ENCODE measurements at regions not wholly inside any gene's neighbourhood (a gene's known extent, or its start where the extent isn't known, plus 50 kb on each side); places are given as distances from the start of the nearest gene placed in this dataset.

- TF ChIP-seq ZNF404 (tag by site-specific recombination; IDR thresholded peaks at IDR 0.05): no peak
- no peak for TF ChIP-seq PBX3 (CRISPR knock-in tag; IDR thresholded peaks at IDR 0.05)
- no peak for TF ChIP-seq ZNF777 (tag by site-specific recombination; IDR thresholded peaks at IDR 0.05; ENCODE audit: borderline replicate concordance)
- no peak for TF ChIP-seq CTCF (tag by site-specific recombination; IDR thresholded peaks at IDR 0.05)
- TF ChIP-seq, protein P1, sequence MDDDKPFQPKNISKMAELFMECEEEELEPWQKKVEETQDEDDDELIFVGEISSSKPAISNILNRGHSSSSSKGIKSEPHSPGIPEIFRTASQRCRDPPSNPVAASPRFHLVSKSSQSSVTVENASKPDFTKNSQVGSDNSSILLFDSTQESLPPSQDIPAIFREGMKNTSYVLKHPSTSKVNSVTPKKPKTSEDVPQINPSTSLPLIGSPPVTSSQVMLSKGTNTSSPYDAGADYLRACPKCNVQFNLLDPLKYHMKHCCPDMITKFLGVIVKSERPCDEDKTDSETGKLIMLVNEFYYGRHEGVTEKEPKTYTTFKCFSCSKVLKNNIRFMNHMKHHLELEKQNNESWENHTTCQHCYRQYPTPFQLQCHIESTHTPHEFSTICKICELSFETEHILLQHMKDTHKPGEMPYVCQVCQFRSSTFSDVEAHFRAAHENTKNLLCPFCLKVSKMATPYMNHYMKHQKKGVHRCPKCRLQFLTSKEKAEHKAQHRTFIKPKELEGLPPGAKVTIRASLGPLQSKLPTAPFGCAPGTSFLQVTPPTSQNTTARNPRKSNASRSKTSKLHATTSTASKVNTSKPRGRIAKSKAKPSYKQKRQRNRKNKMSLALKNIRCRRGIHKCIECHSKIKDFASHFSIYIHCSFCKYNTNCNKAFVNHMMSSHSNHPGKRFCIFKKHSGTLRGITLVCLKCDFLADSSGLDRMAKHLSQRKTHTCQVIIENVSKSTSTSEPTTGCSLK (tag by site-specific recombination; IDR thresholded peaks at IDR 0.05): no peak
- TF ChIP-seq ZNF19 (tag by site-specific recombination; IDR thresholded peaks at IDR 0.05; ENCODE audit: low read depth): no peak
- no peak for TF ChIP-seq ZNF112 (tag by site-specific recombination; IDR thresholded peaks at IDR 0.05)
Measured at GRCh38 chr5:173486355-173487225, 129.9 kb downstream of the BOD1 start.
